Endodermal cell (in vitro differentiated cells): ENCODE measurements at regions not wholly inside any gene's neighbourhood (a gene's known extent, or its start where the extent isn't known, plus 50 kb on each side); places are given as distances from the start of the nearest gene placed in this dataset.

Experiments used
- DNase-seq: peaks from one replicate; pipeline ENCODE4 v3.0.0-alpha.2; 2017
- H3K27ac ChIP-seq: 2 replicates; pipeline ENCODE4 v1.5.1; 2013; ENCODE audit warnings: mild to moderate bottlenecking, low read depth, low read length, moderate library complexity
- H3K27me3 ChIP-seq: 2 replicates; pipeline ENCODE4 v1.6.1; 2013; ENCODE audit warnings: mild to moderate bottlenecking, low read length, moderate library complexity; ENCODE audit not compliant: insufficient read depth, control insufficient read depth, poor library complexity, severe bottlenecking
- H3K36me3 ChIP-seq: 2 replicates; pipeline ENCODE4 v1.7.0; 2013; ENCODE audit warnings: mild to moderate bottlenecking, low read length, moderate library complexity; ENCODE audit not compliant: control insufficient read depth, insufficient read depth
- H3K4me1 ChIP-seq: one replicate; pipeline ENCODE4 v1.7.0; 2013; ENCODE audit warnings: low read length; ENCODE audit not compliant: control insufficient read depth, insufficient read depth
- H3K4me3 ChIP-seq: 2 replicates; pipeline ENCODE4 v1.5.1; 2013; ENCODE audit warnings: mild to moderate bottlenecking, low read length, moderate library complexity
- H3K9ac ChIP-seq: 2 replicates; pipeline ENCODE4 v1.6.1; 2013; ENCODE audit warnings: mild to moderate bottlenecking, low read length, moderate library complexity; ENCODE audit not compliant: poor library complexity, severe bottlenecking; ENCODE audit errors: extremely low read depth
- H3K9me3 ChIP-seq: 2 replicates; pipeline ENCODE4 v1.6.1; 2013; ENCODE audit warnings: mild to moderate bottlenecking, low read length, moderate library complexity; ENCODE audit not compliant: control insufficient read depth
- H3K27ac Mint-ChIP-seq: 2 replicates; pipeline ENCODE4 v1.8.0; 2020; ENCODE audit warnings: mixed read lengths
- H3K27me3 Mint-ChIP-seq: 2 replicates; pipeline ENCODE4 v1.8.0; 2021; ENCODE audit warnings: mild to moderate bottlenecking, mixed read lengths; ENCODE audit not compliant: insufficient read depth
- H3K36me3 Mint-ChIP-seq: 2 replicates; pipeline ENCODE4 v1.8.0; 2020; ENCODE audit warnings: low read depth, mixed read lengths
- H3K4me1 Mint-ChIP-seq: 2 replicates; pipeline ENCODE4 v1.8.0; 2020; ENCODE audit warnings: mixed read lengths
- H3K4me3 Mint-ChIP-seq: 2 replicates; pipeline ENCODE4 v1.8.0; 2020; ENCODE audit warnings: mild to moderate bottlenecking, moderate library complexity, mixed read lengths
- H3K9me3 Mint-ChIP-seq: 2 replicates; pipeline ENCODE4 v1.8.0; 2020; ENCODE audit warnings: mild to moderate bottlenecking, mixed read lengths
- CTCF ChIP-seq: fragments of 200-600 bp; sonication (generic); conservative IDR thresholded peaks from 2 replicates; pipeline ENCODE4 v1.5.0; 2021; ENCODE audit warnings: antibody characterized with exemption, mild to moderate bottlenecking
- WGBS, 2 experiments: methylation state at CpG; one replicate each; pipeline versions ENCODE4 v1.1.5 to v1.1.7; 2013; ENCODE audit warnings: missing lambda C conversion rate in 2 of 2, mixed read lengths in 1 of 2; ENCODE audit not compliant: insufficient coverage in 1 of 2, insufficient read length in 1 of 2; 5-methylcytosine and 5-hydroxymethylcytosine counted together

- H3K36me3 ChIP-seq = no peaks in the 10 kb centered on the region
- no peaks in the 10 kb centered on the region for H3K9me3 ChIP-seq
- no peaks in the 10 kb centered on the region for H3K4me1 ChIP-seq
- peaks cover 1% of the 10 kb centered on the region for H3K4me1 Mint-ChIP-seq
- no peak overlapping the region for H3K4me3 ChIP-seq
- TF ChIP-seq CTCF = no peak
- H3K9ac ChIP-seq = no peak overlapping the region
- H3K27ac Mint-ChIP-seq = no peak overlapping the region
- no peak overlapping the region for H3K27ac ChIP-seq
- no peak overlapping the region for H3K4me3 Mint-ChIP-seq
- no peaks in the 10 kb centered on the region for H3K27me3 ChIP-seq
- no peak for DNase-seq
- WGBS, 2 experiments = 80 to 89% methylated on average over 1 to 2 of the region's 2 CpGs
- no peaks in the 10 kb centered on the region for H3K36me3 Mint-ChIP-seq
- no peaks in the 10 kb centered on the region for H3K9me3 Mint-ChIP-seq
- no peaks in the 10 kb centered on the region for H3K27me3 Mint-ChIP-seq
Measured at GRCh38 chr2:188720811-188721605, 253.2 kb upstream of the COL3A1 start.

DNA sequence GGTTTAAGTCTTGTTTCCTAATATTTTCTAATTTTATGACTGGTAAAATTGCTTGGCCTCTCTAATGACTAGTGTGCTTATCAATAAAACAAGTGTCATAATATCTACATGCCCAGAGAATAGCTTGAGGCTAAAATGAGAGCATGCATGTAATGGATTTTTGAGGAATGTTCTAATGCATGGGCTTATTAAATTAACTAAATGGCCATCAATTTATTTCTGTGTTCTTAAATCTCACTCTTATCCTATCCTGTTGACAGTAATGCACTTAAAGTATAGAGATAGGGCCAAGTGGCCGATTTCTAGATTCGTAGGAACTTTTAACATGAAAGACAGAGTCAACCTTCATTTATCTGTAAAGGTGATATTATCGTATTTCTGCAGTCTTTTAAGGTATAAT is 252.4 kb upstream of the COL3A1 start:
- H3K27me3 ChIP-seq = no peaks in the 10 kb centered on the region
- no peaks in the 10 kb centered on the region for H3K4me1 ChIP-seq
- H3K9ac ChIP-seq = no peak overlapping the region
- H3K4me3 Mint-ChIP-seq = no peak overlapping the region
- H3K9me3 ChIP-seq = no peaks in the 10 kb centered on the region
- WGBS, 2 experiments = 92 to 95% methylated on average over 2 to 3 of the region's 3 CpGs
- no peak overlapping the region for H3K27ac Mint-ChIP-seq
- peaks cover 1% of the 10 kb centered on the region for H3K4me1 Mint-ChIP-seq
- no peaks in the 10 kb centered on the region for H3K27me3 Mint-ChIP-seq
- no peaks in the 10 kb centered on the region for H3K36me3 Mint-ChIP-seq
- H3K36me3 ChIP-seq = no peaks in the 10 kb centered on the region
- H3K9me3 Mint-ChIP-seq = no peaks in the 10 kb centered on the region
- no peak overlapping the region for H3K4me3 ChIP-seq
- no peak overlapping the region for H3K27ac ChIP-seq
- no peak for DNase-seq
- TF ChIP-seq CTCF = no peak

DNA sequence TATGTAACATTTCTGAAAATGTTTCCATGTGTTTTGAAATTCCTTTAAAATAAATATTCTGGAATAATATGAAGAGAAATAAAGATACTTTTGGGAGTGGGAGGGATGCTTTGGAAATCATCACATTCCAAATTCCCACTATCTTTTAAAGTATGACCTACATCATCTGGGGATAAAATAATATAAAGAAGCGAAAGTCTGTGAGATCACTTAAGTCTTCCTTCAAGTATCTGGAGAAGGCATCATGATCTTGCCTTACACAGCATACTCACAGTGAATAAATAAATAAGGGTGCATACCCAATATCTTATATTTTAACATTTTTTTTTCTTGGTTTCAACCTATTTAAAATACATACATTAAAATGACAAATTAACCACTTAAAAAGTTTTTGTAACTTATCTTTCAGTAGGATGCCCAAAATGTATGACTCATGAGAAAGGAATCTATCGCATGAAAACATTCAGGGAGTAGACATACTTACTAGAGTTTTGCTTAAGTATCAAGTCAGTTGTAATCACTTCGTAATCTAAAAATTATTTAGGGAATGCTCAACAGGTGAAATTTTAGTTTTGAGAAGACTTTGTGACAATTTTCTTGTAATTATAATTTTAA is 248.3 kb upstream of the COL3A1 start:
- Histone ChIP-seq H3K9ac (no peak overlapping the region), H3K9me3 (no peaks in the 10 kb centered on the region), H3K36me3 (no peaks in the 10 kb centered on the region), H3K4me3 (no peak overlapping the region), H3K27me3 (no peaks in the 10 kb centered on the region), H3K27ac (no peak overlapping the region), H3K4me1 (no peaks in the 10 kb centered on the region)
- Mint-ChIP-seq H3K9me3 (no peaks in the 10 kb centered on the region), H3K27ac (no peak overlapping the region), H3K4me3 (no peak overlapping the region), H3K4me1 (peaks cover 1% of the 10 kb centered on the region), H3K36me3 (no peaks in the 10 kb centered on the region), H3K27me3 (no peaks in the 10 kb centered on the region)
- DNase-seq = no peak
- no peak for TF ChIP-seq CTCF
- 59% methylated on average over 3 of the region's 3 CpGs; no CpG with 5 or more reads in 1 of the 2 experiments for WGBS, 2 experiments
